Naive thymus-derived CD4-positive, alpha-beta T cell (primary cell): ENCODE measurements at regions not wholly inside any gene's neighbourhood (a gene's known extent, or its start where the extent isn't known, plus 50 kb on each side); places are given as distances from the start of the nearest gene placed in this dataset.

Source experiments
- ATAC-seq: fragments of 150-1000 bp; cut with Tn5 transposase; 2 replicates; pipeline ENCODE4 v1.10.0; 2021; ENCODE audit warnings: mild to moderate bottlenecking, moderate library complexity
- CTCF ChIA-PET: fragments of 350-600 bp; sonication (Branson Sonifier 250); formaldehyde crosslinking; loops from one replicate; lab custom pipeline; 2021; ENCODE audit warnings: antibody characterized with exemption; lab: Charles Lee
- POLR2A ChIA-PET: fragments of 350-600 bp; sonication (Branson Sonifier 250); formaldehyde crosslinking; loops from one replicate; lab custom pipeline; 2021; ENCODE audit warnings: antibody characterized with exemption, inconsistent platforms; lab: Charles Lee
- DNase-seq, 9 donors: peaks; one replicate each; pipeline versions ENCODE4 v3.0.0 to v3.0.0-alpha.2; 2020 to 2022; ENCODE audit warnings: mixed read lengths in 1 of 9
- H3K27ac ChIP-seq: one replicate; pipeline ENCODE4 v1.7.0; 2013; ENCODE audit warnings: mild to moderate bottlenecking, low read depth, low read length, moderate library complexity
- H3K27me3 ChIP-seq, 2 donors: one replicate each; pipeline ENCODE4 v1.7.0; 2013; ENCODE audit warnings: low read length in 2 of 2, mild to moderate bottlenecking in 2 of 2, moderate library complexity in 2 of 2; ENCODE audit not compliant: control insufficient read depth in 2 of 2, insufficient read depth in 2 of 2
- H3K36me3 ChIP-seq, 3 experiments: 1 replicate in 2 of 3; 2 replicates in 1 of 3; pipeline ENCODE4 v1.7.0; 2013; ENCODE audit warnings: low read length in 3 of 3, mild to moderate bottlenecking in 3 of 3, moderate library complexity in 1 of 3; ENCODE audit not compliant: insufficient read depth in 3 of 3, control insufficient read depth in 2 of 3
- H3K4me1 ChIP-seq, 2 donors: one replicate each; pipeline ENCODE4 v1.7.0; 2013; ENCODE audit warnings: low read length in 2 of 2, mild to moderate bottlenecking in 2 of 2, moderate library complexity in 1 of 2; ENCODE audit not compliant: control insufficient read depth in 2 of 2, insufficient read depth in 2 of 2
- H3K4me3 ChIP-seq: 2 replicates; pipeline ENCODE4 v1.7.0; 2013; ENCODE audit warnings: mild to moderate bottlenecking, low read length
- H3K9me3 ChIP-seq, 3 experiments: 1 replicate in 2 of 3; 2 replicates in 1 of 3; pipeline ENCODE4 v1.7.0; 2013; ENCODE audit warnings: low read length in 3 of 3; ENCODE audit not compliant: control insufficient read depth in 2 of 3
- H3K27ac Mint-ChIP-seq, 9 donors: one replicate each; pipeline ENCODE4 v1.8.0; 2020 to 2022; ENCODE audit warnings: mixed read lengths in 9 of 9, mild to moderate bottlenecking in 8 of 9, moderate library complexity in 5 of 9, inconsistent platforms in 2 of 9
- H3K27me3 Mint-ChIP-seq, 5 donors: one replicate each; pipeline ENCODE4 v1.8.0; 2021 to 2022; ENCODE audit warnings: mixed read lengths in 5 of 5, mild to moderate bottlenecking in 1 of 5
- H3K36me3 Mint-ChIP-seq, 5 donors: one replicate each; pipeline ENCODE4 v1.8.0; 2020 to 2022; ENCODE audit warnings: mixed read lengths in 5 of 5, mild to moderate bottlenecking in 3 of 5, inconsistent platforms in 1 of 5
- H3K4me1 Mint-ChIP-seq, 7 donors: one replicate each; pipeline ENCODE4 v1.8.0; 2020 to 2022; ENCODE audit warnings: mixed read lengths in 7 of 7, mild to moderate bottlenecking in 3 of 7, inconsistent platforms in 1 of 7
- H3K4me3 Mint-ChIP-seq, 10 donors: one replicate each; pipeline ENCODE4 v1.8.0; 2020 to 2022; ENCODE audit warnings: mild to moderate bottlenecking in 10 of 10, mixed read lengths in 10 of 10, moderate library complexity in 6 of 10, inconsistent platforms in 2 of 10
- H3K9me3 Mint-ChIP-seq, 11 donors: one replicate each; pipeline ENCODE4 v1.8.0; 2020 to 2022; ENCODE audit warnings: mixed read lengths in 11 of 11, mild to moderate bottlenecking in 4 of 11, inconsistent platforms in 1 of 11, moderate library complexity in 1 of 11
- intact Hi-C, 2 donors: fragments of 100-400 bp; cut with micrococcal nuclease; formaldehyde crosslinking; loops; one replicate each; pipeline ENCODE4 v1.15.1; 2023

DNA sequence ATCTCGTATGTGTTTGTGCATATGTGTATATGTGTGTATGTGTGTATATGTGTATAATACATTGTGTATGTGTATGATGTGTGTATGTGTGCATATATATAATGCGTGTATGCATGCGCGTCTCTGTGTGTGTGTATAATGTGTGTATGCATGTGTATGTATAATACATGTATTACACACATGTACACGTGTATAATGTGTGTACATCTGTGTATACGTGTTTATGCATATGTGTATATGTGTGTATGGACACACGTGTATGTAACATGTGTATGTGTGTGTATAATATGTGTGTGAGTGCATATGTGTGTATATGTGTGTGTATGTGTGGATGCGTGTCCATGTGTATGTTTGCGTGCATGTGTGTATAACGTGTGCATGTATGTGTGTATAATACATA lies 433.7 kb upstream of the RBFOX1 start:
- H3K36me3 ChIP-seq = no peaks in the 10 kb centered on the region
- ChIA-PET CTCF (no interaction called here), POLR2A (no interaction called here)
- no peak overlapping the region for H3K4me3 ChIP-seq
- peaks cover 0 to 9% (median 0%) of the 10 kb centered on the region in 5 donors for H3K36me3 Mint-ChIP-seq
- no peak for DNase-seq
- H3K27ac ChIP-seq = no peak overlapping the region
- H3K4me3 Mint-ChIP-seq = no peak overlapping the region
- peaks cover 0 to 28% (median 13%) of the 10 kb centered on the region in 11 donors for H3K9me3 Mint-ChIP-seq
- H3K27ac Mint-ChIP-seq = no peak overlapping the region
- no peaks in the 10 kb centered on the region for H3K4me1 ChIP-seq
- H3K4me1 Mint-ChIP-seq = no peaks in the 10 kb centered on the region
- H3K9me3 ChIP-seq = no peaks in the 10 kb centered on the region
- no peaks in the 10 kb centered on the region for H3K27me3 Mint-ChIP-seq
- no peaks in the 10 kb centered on the region for H3K27me3 ChIP-seq
- ATAC-seq = no peak
- intact Hi-C loops = no loop called here

DNA sequence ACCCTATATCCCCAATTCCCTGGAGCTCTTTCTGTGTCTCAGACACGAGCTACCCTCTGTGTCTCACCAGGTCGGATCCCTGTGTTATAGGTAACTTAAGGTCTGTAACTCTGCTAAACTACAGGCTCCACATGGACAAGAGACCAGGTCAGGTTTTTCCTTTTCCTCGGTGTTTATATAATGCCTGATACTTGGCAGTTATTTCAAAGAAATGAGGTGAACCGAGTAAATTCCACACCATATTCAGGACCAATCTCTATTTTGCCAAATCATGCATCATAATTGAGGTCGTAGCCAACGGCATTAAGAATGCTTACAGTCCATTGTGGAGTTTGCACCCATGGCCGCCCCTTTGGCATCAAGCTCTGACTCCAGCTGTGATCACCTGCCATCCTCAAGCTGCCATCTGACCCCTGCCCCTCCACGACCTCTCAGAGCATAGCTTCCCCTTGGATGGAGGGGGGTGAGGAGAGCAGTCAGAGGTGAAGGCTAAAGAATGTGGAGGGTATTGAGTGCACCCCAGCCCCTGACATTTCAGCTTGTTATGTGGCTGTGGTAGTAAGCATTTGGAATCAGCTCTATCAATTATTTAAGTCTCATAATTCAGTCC lies 434.7 kb upstream of the RBFOX1 start:
- Mint-ChIP-seq H3K4me3 (no peak overlapping the region), H3K36me3 (peaks cover 0 to 9% (median 0%) of the 10 kb centered on the region in 5 donors), H3K27me3 (no peaks in the 10 kb centered on the region), H3K4me1 (no peaks in the 10 kb centered on the region), H3K27ac (no peak overlapping the region), H3K9me3 (peaks cover 0 to 28% (median 13%) of the 10 kb centered on the region in 11 donors)
- ChIA-PET CTCF (no interaction called here), POLR2A (no interaction called here)
- Histone ChIP-seq H3K36me3 (no peaks in the 10 kb centered on the region), H3K27ac (no peak overlapping the region), H3K9me3 (no peaks in the 10 kb centered on the region), H3K27me3 (no peaks in the 10 kb centered on the region), H3K4me1 (no peaks in the 10 kb centered on the region), H3K4me3 (no peak overlapping the region)
- ATAC-seq (no peak), DNase-seq (no peak)
- intact Hi-C loops = no loop called here

DNA sequence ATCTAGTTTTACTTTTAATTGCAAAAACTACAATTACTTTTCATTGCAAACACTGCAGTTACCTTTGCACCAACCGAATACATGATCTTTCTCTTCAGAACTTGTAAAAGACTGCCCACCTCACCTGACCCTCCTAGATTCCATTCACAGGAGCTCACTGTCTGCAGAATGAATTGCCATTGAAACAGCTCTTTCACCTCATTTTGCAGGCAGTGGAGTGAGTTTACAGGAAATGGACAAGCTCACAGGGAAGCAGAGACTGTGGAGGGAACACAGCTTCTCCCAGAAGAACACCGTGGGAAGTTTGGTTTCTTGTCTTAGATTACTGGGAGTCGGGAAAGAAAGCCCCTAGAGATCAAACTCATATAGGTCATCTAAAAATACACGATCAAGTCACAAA lies 439.7 kb upstream of the RBFOX1 start:
- no peak for DNase-seq
- no peaks in the 10 kb centered on the region for H3K4me1 Mint-ChIP-seq
- H3K4me3 Mint-ChIP-seq = no peak overlapping the region
- ChIA-PET POLR2A (no interaction called here), CTCF (no interaction called here)
- no peaks in the 10 kb centered on the region for H3K36me3 Mint-ChIP-seq
- Histone ChIP-seq H3K27me3 (no peaks in the 10 kb centered on the region), H3K36me3 (no peaks in the 10 kb centered on the region), H3K27ac (no peak overlapping the region), H3K4me1 (no peaks in the 10 kb centered on the region), H3K4me3 (no peak overlapping the region), H3K9me3 (no peaks in the 10 kb centered on the region)
- no peak overlapping the region for H3K27ac Mint-ChIP-seq
- H3K9me3 Mint-ChIP-seq = peaks cover 0 to 16% (median 4%) of the 10 kb centered on the region in 11 donors
- no peaks in the 10 kb centered on the region for H3K27me3 Mint-ChIP-seq
- ATAC-seq = no peak
- intact Hi-C loops = no loop called here

DNA sequence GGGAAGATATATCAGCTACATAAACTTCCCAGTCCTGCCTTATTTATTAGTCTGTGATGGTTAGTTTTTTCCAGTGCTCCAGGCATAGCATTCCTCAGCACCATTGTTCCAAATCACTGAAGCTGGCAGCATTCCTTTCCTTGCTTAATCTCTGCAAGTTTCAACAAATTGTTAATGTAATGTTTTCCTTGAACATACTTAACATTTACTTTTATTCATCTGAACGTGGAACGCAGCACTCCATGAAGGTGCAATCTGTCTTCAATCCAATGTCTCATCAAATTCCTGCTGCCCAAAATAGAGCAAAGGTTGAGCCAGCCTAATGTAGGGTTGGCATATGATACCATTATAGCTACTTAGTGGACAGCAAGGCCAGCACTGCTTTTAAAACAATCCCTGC lies 441.1 kb upstream of the RBFOX1 start:
- no peaks in the 10 kb centered on the region for H3K27me3 Mint-ChIP-seq
- no peak overlapping the region for H3K4me3 ChIP-seq
- H3K4me1 ChIP-seq = no peaks in the 10 kb centered on the region
- H3K9me3 Mint-ChIP-seq = peaks cover 0 to 12% (median 3%) of the 10 kb centered on the region in 11 donors
- ATAC-seq = no peak
- intact Hi-C loops = no loop called here
- no peaks in the 10 kb centered on the region for H3K36me3 ChIP-seq
- no peak overlapping the region for H3K27ac ChIP-seq
- no peak for DNase-seq
- no peak overlapping the region for H3K27ac Mint-ChIP-seq
- POLR2A ChIA-PET = no interaction called here
- H3K36me3 Mint-ChIP-seq = no peaks in the 10 kb centered on the region
- H3K27me3 ChIP-seq = no peaks in the 10 kb centered on the region
- no peak overlapping the region for H3K4me3 Mint-ChIP-seq
- no peaks in the 10 kb centered on the region for H3K4me1 Mint-ChIP-seq
- CTCF ChIA-PET = no interaction called here
- no peaks in the 10 kb centered on the region for H3K9me3 ChIP-seq

DNA sequence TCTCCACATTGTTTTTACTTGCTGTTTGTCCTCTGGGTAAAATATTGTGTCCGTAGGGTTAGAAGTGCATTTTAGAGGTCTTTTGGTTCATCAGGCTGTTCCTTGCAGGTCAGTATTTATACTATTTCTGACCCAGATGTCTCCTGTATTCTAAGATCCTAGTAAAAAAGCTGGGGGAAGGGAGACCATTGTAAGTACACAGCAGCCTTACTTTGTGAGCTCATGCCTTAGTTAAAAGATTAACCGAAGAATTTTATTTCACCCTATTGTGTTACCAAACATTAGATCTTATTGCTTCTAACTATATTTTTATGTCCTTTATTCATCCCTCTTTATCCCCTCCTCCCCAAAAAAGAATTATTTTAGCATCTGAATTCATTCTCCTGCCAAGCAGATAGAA lies 444.1 kb upstream of the RBFOX1 start:
- Mint-ChIP-seq H3K4me1 (no peaks in the 10 kb centered on the region), H3K36me3 (no peaks in the 10 kb centered on the region), H3K27ac (no peak overlapping the region), H3K27me3 (no peaks in the 10 kb centered on the region), H3K4me3 (no peak overlapping the region), H3K9me3 (peaks cover 0 to 9% (median 2%) of the 10 kb centered on the region in 11 donors)
- no peaks in the 10 kb centered on the region for H3K36me3 ChIP-seq
- H3K27me3 ChIP-seq = no peaks in the 10 kb centered on the region
- intact Hi-C loops = no loop called here
- ATAC-seq (no peak), DNase-seq (no peak)
- no peaks in the 10 kb centered on the region for H3K9me3 ChIP-seq
- POLR2A ChIA-PET = no interaction called here
- no peaks in the 10 kb centered on the region for H3K4me1 ChIP-seq
- H3K4me3 ChIP-seq = no peak overlapping the region
- CTCF ChIA-PET = no interaction called here
- no peak overlapping the region for H3K27ac ChIP-seq

DNA sequence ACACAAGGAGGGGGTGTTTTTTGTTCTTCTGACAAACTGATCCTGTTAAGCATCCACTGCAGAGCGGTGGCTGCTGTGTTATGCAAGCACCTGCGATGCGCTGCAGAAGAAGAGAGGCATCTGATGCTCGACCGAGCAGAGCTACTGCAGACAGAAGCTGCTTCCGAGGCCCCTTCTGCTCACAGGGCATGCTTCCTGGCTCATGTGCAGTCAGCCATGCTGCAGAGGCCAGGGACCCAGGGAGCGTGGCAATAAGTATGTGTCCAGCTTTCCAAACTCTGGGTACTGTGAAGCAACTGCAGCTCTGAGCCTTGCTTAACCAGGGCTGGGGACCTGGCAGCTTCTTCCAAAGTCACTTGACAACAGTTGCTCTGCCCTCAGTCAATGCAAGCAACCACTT lies 448.6 kb upstream of the RBFOX1 start:
- ChIA-PET POLR2A (no interaction called here), CTCF (no interaction called here)
- Histone ChIP-seq H3K36me3 (no peaks in the 10 kb centered on the region), H3K9me3 (no peaks in the 10 kb centered on the region), H3K27ac (no peak overlapping the region), H3K4me3 (no peak overlapping the region), H3K27me3 (no peaks in the 10 kb centered on the region), H3K4me1 (no peaks in the 10 kb centered on the region)
- Mint-ChIP-seq H3K9me3 (peaks cover 0 to 7% (median 3%) of the 10 kb centered on the region in 11 donors), H3K27ac (no peak overlapping the region), H3K36me3 (no peaks in the 10 kb centered on the region), H3K4me1 (no peaks in the 10 kb centered on the region), H3K4me3 (no peak overlapping the region), H3K27me3 (no peaks in the 10 kb centered on the region)
- ATAC-seq = no peak
- no peak for DNase-seq
- intact Hi-C loops = no loop called here

DNA sequence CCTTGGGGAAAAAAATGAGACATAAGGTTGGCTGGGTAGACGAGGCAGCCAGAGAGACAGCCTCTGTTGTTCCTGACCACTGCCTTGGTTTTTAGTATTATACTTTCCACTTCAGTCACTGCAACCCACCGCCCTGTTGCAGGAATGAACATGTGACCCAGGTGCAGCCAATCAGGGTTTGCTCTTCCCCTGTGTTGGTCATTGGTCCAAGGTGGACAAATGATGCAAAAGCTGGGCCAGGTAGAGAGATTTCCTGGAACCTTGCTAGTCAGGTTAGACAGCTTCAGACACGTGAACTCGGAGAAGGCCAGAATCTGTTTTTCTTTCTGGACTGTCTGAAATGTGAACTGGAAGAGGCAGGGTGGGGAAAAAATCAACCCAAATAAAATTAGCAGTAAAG lies 452.4 kb upstream of the RBFOX1 start:
- H3K36me3 ChIP-seq = no peaks in the 10 kb centered on the region
- Mint-ChIP-seq H3K9me3 (peaks cover 0 to 6% (median 2%) of the 10 kb centered on the region in 11 donors), H3K27ac (no peak overlapping the region), H3K27me3 (no peaks in the 10 kb centered on the region), H3K36me3 (no peaks in the 10 kb centered on the region), H3K4me3 (no peak overlapping the region), H3K4me1 (no peaks in the 10 kb centered on the region)
- no peak overlapping the region for H3K27ac ChIP-seq
- DNase-seq (no peak), ATAC-seq (no peak)
- H3K27me3 ChIP-seq = no peaks in the 10 kb centered on the region
- intact Hi-C loops = no loop called here
- CTCF ChIA-PET = no interaction called here
- H3K4me3 ChIP-seq = no peak overlapping the region
- H3K9me3 ChIP-seq = no peaks in the 10 kb centered on the region
- no peaks in the 10 kb centered on the region for H3K4me1 ChIP-seq
- POLR2A ChIA-PET = no interaction called here
